GM12891 (cell line): ENCODE measurements at regions not wholly inside any gene's neighbourhood (a gene's known extent, or its start where the extent isn't known, plus 50 kb on each side); places are given as distances from the start of the nearest gene placed in this dataset.

Experiments
- POLR2A ChIP-seq: IDR thresholded peaks from 2 replicates; pipeline ENCODE4 v1.6.1; 2011; ENCODE audit warnings: low read depth, low read length, control low read depth
- POLR2AphosphoS5 ChIP-seq: IDR thresholded peaks from 2 replicates; pipeline ENCODE4 v1.6.1; 2011; ENCODE audit warnings: low read depth, low read length, control low read depth
- SPI1 ChIP-seq: IDR thresholded peaks from 2 replicates; pipeline ENCODE4 v1.6.1; 2011; ENCODE audit warnings: low read depth, low read length, control low read depth
- TAF1 ChIP-seq: IDR thresholded peaks from 2 replicates; pipeline ENCODE4 v1.6.1; 2011; ENCODE audit warnings: low read depth, low read length, control low read depth

DNA sequence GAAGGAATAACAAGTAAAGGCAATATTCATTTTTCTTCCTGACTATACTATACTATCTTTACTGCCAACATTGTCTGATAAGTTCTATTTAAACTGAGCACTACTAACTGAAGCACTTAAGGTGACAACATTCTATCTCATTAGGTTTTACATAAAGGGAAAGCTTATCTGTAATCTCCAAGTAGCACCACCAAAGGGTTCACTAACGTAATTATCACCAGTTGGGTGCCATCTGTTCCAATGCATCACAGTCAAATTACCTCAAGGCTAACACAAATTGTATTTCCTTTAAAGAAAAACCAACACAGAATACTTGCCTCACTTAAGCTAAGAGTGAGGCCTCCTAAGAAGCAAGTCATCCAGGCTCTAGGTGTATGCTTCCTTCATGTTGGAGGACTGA is 453.8 kb downstream of the RAP2B start:
- no peak for TF ChIP-seq TAF1
- TF ChIP-seq POLR2A, result no peak
- no peak for TF ChIP-seq SPI1
- TF ChIP-seq POLR2AphosphoS5, result no peak
